IPS-NIHi11 (cell line): ENCODE measurements at regions not wholly inside any gene's neighbourhood (a gene's known extent, or its start where the extent isn't known, plus 50 kb on each side); places are given as distances from the start of the nearest gene placed in this dataset.

Experiments used
- DNase-seq: peaks from one replicate; pipeline ENCODE4 v3.0.0; 2012; ENCODE audit warnings: mixed read lengths, low spot score

- DNase-seq: no peak
Observed at GRCh38 chr12:42859612-42860011, 270.1 kb upstream of the PRICKLE1 start.

DNA sequence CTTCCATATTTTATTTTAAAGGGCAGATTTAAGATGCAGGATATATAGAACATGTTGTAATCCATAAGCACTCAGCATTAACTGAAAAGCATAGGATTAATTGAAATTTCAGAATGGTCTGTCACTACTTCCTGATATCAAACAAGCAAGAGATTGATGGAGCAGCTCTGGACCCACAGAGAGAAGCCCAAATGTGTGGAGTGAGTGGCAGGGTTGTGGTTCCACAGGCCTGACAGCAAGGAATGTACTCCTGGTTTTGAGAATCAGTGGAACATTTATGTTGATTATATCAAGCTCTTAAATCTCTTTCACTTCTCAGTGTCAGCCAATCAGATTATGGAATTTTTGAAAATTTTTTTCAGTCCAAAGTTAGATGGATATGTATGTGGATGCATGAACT, 267.6 kb upstream of the PRICKLE1 start:
- no peak for DNase-seq

GRCh38 chr12:42855362-42855950, 265.9 kb upstream of the PRICKLE1 start:
- DNase-seq: no peak

DNA sequence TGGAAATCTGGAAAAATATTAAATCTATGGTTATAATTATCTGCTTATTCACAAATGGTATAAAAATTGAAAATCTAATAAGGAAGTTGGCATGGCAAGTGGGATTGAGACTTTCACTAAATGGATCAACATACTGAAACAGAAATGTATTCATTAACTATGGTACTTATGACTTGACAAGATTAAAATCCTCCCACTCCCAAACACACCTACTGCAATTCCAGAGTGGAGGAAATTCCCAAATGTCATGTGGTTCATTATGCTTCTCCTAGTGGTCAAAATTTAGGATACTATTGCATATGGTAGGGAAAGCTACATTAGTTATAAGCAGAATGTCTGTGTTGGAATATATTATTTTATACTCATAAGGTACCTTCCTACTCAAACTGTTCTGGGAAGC, 265.3 kb upstream of the PRICKLE1 start:
- no peak for DNase-seq

GRCh38 chr12:42854208-42854607, 264.7 kb upstream of the PRICKLE1 start:
- DNase-seq: no peak

GRCh38 chr12:42853370-42854140, 264.0 kb upstream of the PRICKLE1 start:
- no peak for DNase-seq

DNA sequence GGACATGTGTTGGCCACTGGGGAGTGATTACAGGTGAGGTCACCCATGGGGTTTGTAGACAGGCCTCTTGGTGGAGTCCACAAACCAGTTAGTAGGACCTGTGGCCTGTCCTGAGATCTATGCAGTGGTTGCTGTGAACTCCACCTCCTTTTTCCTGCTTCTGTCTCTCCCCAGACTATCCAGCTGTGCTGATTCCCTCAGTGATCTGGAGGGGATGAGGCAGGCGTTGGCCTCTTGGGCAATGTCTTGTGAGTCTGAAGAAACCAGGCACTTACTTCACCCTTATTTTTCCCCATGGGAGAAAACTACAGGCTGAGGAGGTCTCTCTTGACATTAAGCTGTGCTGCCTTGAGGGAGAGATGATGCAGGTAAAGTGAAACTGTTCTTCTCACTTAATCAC, 257.2 kb upstream of the PRICKLE1 start:
- DNase-seq: no peak

- DNase-seq: no peak
Observed at GRCh38 chr12:42834062-42834461, 244.5 kb upstream of the PRICKLE1 start.

- DNase-seq: no peak
Observed at GRCh38 chr12:42828836-42829235, 239.3 kb upstream of the PRICKLE1 start.

DNA sequence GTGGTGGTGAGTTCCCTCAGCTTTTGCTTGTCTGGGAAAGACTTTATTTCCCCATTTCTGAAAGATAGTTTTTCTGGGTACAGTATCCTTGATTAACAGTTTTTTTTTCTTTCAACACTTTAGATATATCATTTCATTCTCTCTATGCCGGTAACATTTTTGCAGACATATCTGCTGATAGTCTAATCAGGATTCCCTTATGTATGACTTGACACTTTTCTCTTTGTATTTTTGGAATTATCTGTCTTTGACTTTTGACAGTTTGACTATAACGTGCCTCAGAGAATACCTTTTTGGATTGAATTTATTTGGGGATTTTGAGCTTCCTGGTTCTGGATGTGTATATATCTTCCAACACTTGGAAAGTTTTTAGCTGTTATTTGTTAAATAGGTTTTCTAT, 234.8 kb upstream of the PRICKLE1 start:
- no peak for DNase-seq

DNA sequence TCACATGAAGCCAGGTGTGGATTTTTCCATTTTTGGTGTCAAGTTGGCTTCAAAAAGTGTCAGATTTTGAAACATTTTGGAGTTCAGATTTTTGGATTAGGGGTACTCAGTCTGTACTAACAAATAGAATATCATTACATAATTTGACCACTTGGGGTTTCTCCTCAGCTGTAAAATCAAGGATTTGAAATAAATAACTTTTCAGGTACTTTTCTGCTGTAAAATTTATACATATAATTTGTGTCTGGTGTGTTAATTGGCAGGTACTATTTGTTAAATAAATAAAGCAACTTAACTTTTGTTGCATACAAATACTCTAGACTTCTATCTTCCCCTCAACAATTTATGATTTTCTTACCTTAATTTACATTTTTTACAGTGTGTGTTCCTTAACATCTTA, 234.1 kb upstream of the PRICKLE1 start:
- DNase-seq: no peak

GRCh38 chr12:42819846-42820245, 230.3 kb upstream of the PRICKLE1 start:
- no peak for DNase-seq

- DNase-seq: no peak
Observed at GRCh38 chr12:42815068-42815467, 225.5 kb upstream of the PRICKLE1 start.

- DNase-seq: no peak
Observed at GRCh38 chr12:42812871-42813270, 223.3 kb upstream of the PRICKLE1 start.

DNA sequence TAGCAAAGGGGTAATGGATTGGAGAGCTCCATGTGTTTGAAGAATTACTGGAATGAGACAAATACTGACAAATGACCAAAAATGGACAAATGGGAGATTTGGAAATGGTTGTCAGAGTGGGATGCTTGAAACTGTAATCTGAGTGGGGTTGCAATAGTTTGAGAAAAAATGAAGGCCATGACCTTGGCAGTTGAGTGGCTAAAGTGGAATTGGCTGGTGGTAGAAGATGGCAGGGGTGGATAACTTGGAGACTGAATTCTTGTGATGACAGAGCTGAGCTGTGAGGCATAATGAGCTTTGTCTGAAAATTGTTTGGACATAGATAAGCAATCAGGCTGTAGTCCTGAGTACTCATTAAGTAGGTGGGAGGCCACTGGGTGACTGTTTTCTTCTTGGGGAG, 222.5 kb upstream of the PRICKLE1 start:
- DNase-seq: no peak

GRCh38 chr12:42810006-42810405, 220.5 kb upstream of the PRICKLE1 start:
- DNase-seq: no peak

GRCh38 chr12:42809226-42809625, 219.7 kb upstream of the PRICKLE1 start:
- DNase-seq: no peak

DNA sequence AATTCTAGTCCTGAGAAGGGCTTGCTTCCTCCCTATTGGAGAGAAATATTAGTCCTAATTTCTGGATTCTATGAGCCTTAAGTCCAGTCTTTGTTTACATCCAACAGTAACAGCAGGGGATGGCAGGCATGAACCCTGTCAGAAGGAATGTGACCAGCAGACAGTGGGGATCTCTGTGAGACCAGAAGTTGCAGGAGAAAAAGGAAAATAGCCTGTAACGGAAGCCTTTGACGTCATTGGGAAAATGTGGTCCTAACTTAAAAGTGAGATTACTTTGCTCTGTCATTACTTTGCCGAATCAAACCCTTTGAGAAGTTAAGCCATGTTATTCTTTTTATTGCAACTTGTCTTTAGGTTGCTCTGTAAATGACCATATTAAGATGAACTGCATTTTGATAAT, 218.2 kb upstream of the PRICKLE1 start:
- no peak for DNase-seq

- DNase-seq: no peak
Observed at GRCh38 chr12:42807251-42807650, 217.7 kb upstream of the PRICKLE1 start.

GRCh38 chr12:42804928-42805327, 215.4 kb upstream of the PRICKLE1 start:
- no peak for DNase-seq

DNA sequence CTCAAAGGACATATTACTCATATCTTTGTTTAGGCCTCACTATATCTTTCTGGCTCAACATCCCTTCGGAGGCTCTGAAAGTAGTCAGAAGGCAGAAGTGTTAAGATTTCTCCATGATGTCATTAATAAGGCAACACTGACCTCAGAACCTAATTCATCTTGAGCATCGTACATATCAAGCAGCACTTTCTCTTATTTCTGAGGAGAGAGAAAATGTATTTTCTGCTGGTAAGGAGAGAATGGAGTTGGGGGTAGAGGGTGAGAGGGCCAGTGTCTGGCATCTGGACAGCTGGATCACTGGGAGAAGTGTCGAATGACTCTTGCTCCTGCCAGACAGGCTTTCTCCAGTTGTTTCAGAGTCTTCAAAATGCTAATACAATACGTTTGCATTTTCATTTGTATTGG, 213.2 kb upstream of the PRICKLE1 start:
- DNase-seq: no peak

GRCh38 chr12:42801271-42801670, 211.7 kb upstream of the PRICKLE1 start:
- DNase-seq: no peak

DNA sequence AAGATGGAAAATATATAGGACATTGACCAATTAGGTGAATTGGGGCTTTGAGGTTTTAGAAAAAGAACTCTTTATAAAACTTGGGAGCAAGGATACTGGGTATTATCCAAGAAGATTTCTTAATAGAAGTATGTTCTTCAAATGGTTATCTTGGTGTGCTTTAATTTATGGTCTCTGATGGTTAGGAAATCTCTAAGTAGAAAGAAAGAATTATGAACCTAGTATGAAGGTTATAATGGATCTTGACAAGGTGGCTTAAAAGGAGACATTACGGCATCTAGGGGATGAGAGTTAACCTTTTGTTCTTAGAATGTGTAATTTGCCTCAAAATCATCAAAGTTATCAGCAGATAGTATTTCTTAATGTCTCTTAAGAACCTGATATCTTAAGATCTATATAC, 210.4 kb upstream of the PRICKLE1 start:
- DNase-seq: no peak

DNA sequence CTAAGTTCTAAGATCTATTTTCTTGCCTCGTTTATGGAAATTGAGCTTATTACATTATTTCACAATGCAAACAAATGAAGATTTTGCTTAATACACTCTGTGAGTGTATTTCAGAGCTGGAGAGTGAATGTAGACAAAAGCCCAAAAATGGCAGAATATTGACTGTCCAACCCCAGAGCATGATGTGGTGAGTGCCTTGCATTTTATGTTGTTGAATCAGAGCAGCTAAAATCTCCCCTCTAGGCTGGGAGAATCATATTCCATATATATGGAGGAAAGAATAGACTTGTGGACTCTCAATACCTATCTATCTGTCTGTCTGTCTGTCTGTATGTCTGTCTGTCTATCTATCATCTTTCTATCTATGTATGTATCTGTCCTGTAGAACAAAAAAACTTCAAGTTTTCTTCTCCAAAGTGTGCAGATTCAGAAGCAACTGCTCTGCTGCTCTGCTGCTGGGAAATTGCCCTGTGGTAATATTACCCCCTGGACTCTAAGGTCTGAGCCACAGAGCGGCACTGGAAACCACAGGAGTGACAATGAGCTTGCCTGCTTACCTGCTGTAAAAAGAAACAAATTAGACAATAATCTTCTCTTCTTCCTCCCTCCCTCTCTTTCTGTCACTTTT, 209.4 kb upstream of the PRICKLE1 start:
- DNase-seq: no peak
